HG02623 (cell line): ENCODE measurements at regions not wholly inside any gene's neighbourhood (a gene's known extent, or its start where the extent isn't known, plus 50 kb on each side); places are given as distances from the start of the nearest gene placed in this dataset.

ENCODE experiments used
- ATAC-seq: cut with Tn5 transposase; IDR thresholded peaks from one replicate; pipeline ENCODE4 v1.9.1; 2021; ENCODE audit warnings: moderate library complexity; ENCODE audit not compliant: unreplicated experiment

DNA sequence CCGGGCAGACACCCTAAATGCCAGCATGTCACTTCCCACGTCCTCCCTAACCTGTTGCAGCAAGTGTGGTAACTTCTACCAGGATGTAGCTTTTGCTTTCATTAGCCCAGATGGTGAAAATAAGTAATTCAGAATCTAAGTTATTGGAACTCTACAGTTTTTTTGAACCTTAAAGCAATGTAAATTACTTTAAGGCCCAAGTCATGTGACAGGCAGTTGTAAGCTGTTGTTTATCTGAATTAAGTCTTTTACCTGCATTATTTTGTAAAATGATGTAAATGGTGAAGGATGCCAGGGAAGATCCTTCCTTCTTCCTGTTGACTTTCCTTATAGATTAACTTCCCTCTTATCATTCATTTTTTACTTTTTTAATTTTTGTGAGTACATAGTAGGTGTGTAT, 670.2 kb downstream of the SEMA5A start:
- no peak for ATAC-seq

DNA sequence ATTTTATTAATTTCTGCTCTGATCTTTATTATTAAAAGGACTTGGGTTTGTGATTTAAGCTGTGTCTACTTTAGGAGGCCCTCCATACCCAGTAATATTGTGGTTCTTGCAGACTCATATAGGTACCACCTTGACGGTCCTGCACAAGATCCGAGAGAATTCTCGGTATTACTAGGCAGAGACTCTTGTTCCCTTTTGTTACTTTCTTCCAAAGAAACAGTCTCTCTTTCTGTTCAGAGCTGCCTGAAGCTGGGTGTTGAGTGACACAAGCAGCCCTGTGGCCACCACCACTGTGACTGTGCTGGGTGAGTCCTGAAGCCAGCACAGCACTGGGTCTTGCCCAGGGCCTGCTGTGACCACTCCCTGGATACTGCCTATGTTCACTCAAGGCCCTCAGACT, 666.6 kb downstream of the SEMA5A start:
- ATAC-seq, result peak; percentile 58

DNA sequence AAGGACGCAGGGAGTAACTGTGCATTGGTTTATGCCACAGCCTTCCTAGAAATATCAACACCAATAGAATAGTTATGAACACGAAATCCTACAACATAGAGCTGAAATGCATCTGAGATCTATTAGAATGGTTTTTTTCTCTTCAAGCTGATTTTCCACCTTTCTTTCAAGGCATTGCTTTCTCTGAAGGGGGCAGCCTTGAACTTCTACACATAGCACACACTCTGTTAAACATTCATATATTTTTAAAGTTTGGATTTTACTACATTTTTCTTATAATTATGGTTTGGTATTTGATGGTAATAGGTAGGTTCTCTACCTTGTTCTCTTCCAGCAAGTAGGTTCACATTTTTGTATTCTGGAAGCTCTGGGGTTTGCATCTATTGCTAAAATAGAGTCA, 661.8 kb downstream of the SEMA5A start:
- ATAC-seq, result no peak

DNA sequence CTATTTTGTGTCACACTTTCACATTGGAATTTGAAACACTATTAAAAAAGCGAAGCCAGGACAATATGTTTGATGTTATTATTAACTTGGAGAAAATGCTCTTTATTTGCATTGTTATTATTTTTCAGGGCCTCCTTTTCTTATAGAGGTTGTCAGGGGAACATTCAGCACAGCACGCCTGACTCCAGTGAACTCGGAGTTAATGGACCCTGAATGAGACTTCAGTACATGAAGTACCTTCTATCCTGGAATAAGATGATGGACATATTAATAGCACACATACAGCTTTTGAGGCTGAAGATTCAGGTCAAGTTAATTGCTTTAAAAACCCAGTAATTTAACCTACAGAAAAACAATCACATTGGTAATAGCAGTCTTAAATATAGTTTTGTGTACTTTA, 652.9 kb downstream of the SEMA5A start:
- no peak for ATAC-seq

DNA sequence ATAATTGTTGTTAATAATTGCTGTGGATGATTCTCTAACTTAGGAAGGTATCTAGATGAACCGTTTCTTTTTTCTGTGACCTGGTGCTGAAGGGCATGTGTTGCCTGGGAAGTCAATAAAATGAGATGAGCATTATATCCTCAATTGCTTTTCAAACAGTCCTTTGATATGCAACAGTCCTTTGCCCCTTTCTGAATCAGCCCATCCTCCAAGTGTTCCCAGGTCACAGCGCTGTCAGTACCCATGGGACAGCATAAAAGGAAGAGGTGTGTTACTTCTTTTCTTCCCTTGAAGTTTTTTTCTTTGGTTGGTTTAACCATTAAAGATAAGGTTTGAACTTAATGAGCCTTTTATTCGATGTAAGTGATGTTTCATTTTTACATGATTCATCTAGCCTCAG, 651.8 kb downstream of the SEMA5A start:
- no peak for ATAC-seq

DNA sequence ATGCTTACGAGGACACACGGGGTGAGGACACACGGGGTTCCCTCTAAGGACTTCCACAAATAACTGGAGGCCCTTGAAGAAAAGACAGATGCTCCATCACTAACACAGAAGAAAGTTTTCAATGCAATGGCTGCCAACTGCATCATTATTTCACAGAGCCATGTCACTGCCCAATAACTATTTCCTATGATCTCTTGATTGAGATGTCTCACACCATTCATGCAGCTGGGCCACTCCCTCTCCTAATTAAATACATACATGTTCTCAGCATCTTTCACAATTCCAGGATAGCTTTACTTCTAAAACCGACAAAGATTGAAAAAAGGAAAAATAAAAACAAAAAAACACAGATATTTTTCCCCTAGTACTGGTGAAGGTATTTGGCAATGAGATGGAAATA, 650.8 kb downstream of the SEMA5A start:
- ATAC-seq, result no peak

DNA sequence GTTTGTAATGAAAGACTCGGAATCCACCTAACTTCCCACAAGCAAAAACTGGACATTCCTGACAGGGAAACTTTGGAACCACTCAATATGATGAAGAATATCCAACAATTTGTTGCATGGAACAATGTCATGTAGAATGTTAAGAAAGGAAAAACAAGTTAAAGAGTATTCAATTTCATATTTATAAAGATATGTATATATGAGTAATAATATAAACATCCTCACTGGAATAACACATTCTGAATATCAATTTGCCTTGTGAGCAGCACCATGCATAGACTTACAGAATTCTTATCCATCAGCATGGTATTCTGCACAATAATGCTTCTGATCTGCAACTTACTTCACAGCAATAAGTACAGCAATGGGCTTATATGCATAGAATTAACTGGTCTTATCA, 650.3 kb downstream of the SEMA5A start:
- no peak for ATAC-seq

DNA sequence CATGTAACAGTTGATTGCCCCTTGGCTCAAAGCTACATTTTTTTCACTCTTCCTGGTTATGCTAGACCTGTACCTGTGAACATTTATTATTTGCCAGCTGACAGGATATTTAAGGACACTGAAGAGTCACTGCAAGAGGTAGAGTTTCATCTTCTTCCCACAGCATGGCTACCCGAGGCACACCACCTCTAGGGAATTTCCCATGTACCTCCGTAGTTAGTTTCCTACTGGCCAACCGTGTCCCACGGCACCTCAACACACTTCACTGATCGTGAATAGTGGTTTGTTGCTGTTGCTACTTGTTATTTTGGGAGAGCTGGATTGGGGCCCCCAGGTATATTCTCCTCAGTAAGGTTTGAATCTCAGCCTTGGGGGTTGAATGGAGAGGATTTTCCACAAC, 648.6 kb downstream of the SEMA5A start:
- ATAC-seq, result no peak

DNA sequence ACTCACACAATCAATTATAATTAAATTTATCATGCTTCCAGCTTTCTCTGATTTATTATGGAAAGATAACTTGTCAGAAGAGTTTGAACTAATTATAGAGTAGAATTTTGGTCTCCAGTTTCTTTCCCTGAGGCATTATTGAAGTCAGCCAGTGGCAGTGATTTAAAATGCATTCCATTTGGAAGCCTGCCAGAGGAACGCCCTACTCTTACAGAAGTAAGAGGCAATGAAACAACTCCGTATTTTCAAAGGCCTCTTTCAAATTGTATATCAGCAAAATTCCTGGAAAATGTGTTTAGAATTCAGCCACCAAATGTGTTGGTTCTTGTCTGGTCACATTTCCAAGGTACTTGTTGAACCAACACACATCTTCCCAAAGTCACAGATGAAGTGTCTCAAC, 640.9 kb downstream of the SEMA5A start:
- ATAC-seq, result no peak

DNA sequence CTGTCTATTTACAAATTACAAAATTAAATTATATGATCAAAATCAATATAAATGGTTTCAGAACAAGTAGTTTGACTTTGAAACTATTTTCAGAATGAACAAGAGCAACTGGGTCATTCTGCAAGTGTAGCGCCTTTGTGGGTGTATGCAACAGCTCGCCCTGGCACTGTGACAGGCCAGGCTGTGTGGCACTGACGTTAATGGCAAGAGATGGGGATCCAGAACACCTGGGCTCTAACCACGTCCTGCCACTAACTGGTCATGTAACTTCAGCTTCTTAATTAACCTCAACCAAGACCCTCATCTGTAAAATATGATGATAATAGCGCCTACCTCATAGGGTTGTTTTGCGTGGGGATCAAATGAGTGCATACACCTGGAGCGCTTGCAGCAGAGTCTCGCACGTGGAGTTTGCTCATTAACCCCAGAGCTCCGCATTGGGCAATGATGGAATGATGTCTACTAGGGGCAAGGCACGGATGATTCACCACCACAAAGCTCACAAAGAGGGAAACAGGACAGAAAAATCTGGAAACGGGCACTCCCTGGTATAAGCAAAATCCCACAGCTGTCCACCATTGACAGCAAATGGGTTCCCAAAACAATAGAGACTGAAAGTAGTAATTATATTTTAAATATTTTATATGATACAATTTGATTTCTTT, 639.4 kb downstream of the SEMA5A start:
- no peak for ATAC-seq

DNA sequence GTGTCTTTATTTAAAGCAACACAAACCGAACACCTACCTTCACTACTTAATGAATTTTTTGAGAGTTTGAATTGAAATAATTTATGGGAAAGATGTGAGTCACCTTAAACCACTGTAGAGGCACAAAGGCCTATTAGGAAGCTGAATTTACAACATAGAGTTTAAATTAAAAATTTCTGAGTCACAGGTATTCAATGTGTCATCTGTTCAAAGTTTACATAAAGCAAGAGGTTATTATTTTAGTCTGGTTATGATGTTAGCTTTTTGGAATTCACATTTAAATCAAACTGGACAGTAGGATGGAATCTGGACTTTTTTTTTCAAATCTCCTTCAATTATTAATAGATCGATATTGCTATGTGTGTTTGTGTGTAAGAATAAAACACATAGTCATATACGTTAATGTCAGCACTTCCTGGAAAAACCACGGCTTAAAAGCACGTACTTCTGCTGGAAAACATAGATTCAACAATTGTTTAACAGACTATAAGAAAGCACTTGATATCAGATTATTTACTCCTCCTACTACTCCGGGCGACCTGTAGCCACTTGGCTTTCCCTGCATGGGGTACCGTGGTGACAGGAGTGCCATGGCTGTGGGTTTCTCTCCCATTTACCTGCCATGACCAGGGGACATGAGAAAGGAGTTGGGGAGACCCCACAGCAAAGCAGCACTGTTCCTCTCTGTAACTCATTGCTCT, 638.6 kb downstream of the SEMA5A start:
- no peak for ATAC-seq

DNA sequence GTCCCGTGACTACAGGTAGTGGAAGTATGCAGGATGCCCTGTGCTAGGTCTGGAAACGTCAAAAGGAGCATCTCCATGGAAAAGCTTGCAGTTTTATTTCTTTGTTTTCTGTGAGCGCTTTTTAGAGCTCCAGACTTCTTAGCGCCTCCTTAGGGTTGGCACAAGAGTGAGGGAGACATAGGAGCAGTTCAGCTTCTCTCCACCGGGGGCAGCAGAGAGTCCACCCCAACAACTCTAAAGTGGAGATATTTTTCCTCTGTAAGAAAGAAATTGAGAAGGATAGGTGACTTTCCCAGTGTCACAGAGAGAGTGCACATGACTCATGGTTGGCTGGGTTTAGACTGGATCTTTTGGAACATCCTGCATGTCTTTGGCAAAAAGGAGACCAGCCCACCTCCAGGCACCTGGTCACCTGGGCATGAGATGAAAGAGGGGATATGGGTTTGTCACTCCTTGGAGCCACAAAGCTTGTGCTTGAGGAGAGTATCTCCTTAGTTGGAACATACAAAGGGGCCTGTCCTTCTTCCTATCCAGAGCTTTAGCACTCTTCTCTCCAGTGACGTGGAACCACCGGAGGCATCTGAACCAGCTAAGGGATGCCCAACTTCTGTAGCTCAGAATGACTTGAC, 637.7 kb downstream of the SEMA5A start:
- no peak for ATAC-seq

DNA sequence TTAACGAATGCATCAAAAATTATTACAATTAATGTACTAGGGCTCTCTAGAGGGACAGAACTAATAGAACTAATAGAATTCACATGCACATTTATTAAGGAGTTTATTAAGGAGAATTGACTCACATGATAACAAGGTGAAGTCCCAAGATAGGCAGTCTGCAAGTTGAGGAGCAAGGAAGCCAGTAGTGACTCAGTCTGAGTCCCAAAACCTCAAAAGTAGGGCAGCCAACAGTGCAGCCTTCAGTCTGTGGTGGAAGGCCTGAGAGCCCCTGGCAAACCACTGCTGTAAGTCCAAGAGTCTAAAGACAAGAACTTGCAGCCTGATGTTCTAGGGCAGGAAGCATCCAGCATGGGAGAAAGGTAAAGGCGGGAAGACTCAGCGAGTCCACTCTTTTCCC, 633.8 kb downstream of the SEMA5A start:
- no peak for ATAC-seq

DNA sequence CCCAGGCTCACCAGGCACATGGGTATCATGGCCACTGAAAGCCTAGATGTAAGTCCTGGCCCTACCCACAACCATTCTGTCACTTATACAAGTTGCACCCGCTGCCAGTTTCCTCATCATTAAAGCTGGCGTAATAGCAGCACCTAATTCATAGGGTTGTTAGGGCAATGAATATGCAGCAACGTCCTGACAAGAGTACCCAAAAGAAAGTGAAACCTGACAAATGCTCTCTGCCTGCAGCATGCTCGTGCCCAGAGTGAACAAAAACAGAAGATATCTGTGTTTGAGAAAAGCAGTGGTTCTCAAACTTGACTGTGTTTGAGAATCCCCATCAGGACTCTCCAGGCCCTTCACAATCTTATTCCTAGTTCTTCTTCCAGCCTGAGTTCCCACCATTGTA, 632.4 kb downstream of the SEMA5A start:
- no peak for ATAC-seq

DNA sequence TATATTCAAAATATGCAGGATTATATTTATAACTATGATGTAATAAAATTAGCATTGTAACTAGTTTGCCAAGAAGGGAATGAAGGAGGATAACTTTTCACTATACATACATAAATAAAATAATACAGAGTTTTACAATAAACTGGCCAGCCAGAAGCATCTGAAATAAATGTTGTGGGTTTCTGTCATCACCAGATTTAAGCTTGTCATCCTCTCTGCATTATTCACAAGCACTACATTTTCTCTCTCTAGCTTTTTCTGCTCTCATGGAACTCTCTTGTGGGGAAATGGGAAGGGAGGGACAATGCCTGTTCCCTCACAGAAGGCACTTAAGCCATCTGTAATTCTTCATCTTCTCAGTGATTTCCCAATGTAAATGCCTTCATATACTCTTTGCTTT, 626.8 kb downstream of the SEMA5A start:
- ATAC-seq, result no peak

DNA sequence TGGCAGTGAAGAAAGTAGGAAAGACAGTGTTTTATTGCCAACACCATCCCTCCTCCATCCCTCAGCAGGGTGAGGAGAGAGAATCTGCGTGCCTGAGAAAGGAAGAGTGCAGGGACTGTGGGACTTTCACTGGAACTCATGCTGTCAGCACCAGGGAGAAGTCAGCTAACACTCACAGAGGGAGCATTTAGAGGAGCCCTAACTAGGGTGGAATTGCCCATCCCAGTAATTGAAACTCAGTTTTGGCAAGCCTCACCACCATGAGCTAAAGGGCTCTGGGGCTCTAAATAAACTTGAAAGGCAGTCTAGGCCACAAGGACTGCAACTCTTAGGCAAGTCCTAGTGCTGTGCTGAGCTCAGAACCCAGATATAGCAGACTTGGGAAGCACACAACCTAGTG, 622.3 kb downstream of the SEMA5A start:
- ATAC-seq, result no peak

DNA sequence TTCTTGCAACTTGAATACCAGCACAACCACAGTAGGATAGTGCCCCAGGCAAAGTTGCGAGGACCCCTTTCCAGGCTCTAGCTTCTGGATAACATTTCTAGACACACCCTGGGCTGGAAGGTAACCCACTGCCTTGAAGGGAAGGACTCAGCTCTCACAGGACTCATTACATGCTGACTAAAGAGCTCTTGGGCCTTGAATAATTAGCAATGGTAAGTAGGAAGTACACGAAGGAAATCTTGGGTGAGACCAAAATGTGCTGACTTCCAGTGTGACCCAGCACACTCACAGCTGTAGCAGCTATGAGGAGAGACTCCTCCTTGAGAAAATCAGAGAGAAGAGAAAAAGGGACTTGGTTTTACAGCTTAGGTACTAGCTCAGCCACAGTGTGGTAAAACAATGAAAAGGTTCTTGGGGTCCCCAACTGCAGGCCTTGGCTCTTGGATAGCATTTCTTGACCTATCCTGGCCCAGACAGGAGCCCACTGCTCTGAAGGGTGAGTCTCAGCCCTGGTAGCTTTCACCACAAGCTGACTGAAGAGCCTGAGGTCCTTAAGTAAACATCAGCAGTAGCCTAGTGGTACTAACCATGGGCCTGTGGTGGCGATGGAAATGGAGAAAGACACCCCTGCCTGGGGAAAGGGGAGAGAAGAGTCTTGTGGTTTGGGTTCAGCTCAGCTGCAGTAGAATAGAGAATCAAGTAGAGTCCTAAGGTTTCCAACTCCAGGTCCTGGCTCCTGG, 621.7 kb downstream of the SEMA5A start:
- no peak for ATAC-seq

DNA sequence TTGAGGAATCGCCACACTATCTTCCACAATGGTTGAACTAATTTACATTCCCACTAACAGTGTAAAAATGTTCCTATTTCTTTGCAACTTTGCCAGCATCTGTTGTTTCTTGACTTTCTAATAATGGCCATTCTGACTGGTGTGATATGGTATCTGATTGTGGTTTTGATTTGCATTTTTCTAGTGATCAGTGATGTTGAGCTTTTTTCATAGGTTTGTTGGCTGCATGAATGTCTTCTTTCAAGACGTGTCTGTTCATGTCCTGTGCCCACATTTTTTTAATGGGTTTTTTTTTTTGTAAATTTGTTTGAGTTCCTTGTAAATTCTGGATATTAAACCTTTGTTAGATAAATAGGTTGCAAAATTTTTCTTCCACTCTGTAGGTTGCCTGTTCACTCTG, 615.9 kb downstream of the SEMA5A start:
- no peak for ATAC-seq

DNA sequence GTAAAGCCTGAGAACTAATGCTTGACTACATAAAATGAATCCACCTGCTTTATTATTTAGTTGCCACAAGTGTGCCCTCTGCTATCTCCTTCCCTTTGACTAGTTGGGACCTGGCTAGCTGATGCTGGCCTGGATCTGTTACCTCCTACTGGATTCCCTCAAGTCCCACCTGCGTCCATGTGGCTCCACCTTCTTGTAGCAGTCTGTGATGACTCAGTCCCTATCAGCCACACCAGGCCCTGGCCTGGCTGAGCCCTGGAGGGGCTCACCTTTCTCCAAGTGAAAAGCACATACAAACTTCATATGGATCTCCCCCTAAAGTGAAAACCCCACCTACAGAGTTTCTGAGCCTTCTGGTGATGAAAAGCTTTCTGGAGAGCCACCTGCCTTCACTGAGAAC, 611.4 kb downstream of the SEMA5A start:
- ATAC-seq, result no peak

DNA sequence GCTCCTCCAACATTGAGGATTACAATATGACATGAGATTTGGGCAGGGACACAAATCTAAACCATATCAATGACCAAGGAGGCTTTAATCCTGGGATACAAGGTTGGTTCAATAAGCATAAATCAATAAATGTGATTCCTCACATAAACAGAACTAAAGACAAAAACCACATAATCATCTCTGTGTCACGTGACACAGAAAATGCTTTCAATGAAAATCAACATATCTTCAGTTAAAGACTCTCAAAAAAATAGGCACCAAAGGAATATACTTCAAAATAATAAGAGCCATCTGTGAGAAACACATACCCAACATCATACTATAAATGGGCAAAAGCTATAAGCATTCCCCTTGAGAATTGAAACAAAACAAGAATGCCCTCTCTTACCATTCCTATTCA, 604.9 kb downstream of the SEMA5A start:
- ATAC-seq, result no peak

DNA sequence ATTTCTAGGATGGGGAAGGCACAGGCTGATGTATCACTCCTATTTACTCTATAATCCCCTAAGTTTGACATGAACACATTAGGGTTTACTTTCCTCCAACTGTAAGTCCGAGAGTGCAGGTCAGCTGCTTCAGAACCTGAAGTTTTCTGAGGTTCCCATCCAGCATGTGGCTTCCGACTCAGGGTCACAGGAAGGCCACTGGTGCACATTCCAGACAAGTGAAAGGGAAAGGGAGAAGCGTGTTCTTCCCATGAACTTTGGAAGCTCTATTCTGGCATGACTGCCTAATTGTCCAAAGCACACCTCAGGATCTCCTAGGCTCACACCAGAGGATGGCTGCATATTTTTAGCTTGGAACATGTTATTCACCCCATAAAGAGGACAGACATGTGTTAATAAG, 602.6 kb downstream of the SEMA5A start:
- ATAC-seq, result no peak

DNA sequence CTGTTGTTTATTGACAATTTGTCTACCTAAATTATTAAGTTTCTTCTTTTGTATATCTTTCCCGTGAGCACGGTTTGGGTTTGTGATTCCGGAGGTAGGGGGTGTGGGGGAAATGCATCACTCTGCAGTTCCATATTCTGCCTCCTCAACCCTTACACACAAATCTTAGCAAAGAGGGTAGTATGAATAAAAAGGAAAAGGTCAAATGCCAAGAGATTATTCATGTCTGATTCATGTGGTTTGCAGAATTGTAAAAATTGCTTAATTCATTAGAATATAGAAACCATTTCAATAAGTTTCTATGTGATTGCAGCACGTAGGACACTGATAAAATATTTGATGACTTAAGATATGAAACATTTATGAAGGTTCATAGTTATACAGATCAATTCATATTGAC, 601.9 kb downstream of the SEMA5A start:
- no peak for ATAC-seq
